Upper lobe of left lung (tissue), 6 donors: ENCODE measurements at regions not wholly inside any gene's neighbourhood (a gene's known extent, or its start where the extent isn't known, plus 50 kb on each side); places are given as distances from the start of the nearest gene placed in this dataset.

Experiments
- ATAC-seq, 2 donors: fragments of 200-7000 bp; cut with Tn5 transposase; one replicate each; pipeline ENCODE4 v1.9.1; 2022; ENCODE audit warnings: mild to moderate bottlenecking in 2 of 2, moderate library complexity in 2 of 2; ENCODE audit not compliant: low FRiP score in 2 of 2
- DNase-seq, 2 donors: peaks; one replicate each; pipeline ENCODE4 v3.0.0-alpha.2; 2019 to 2020
- H3K27ac ChIP-seq, 4 donors: fragments of 200-600 bp; sonication (generic); one replicate each; pipeline ENCODE4 v1.5.1; 2016 to 2019
- H3K27me3 ChIP-seq, 4 donors: fragments of 200-600 bp; sonication (generic); one replicate each; pipeline ENCODE4 v1.5.1; 2017 to 2019
- H3K36me3 ChIP-seq, 4 donors: fragments of 200-600 bp; sonication (generic); one replicate each; pipeline ENCODE4 v1.5.1; 2016 to 2019
- H3K4me1 ChIP-seq, 4 donors: fragments of 200-600 bp; sonication (generic); one replicate each; pipeline ENCODE4 v1.5.1; 2018 to 2019
- H3K4me3 ChIP-seq, 4 donors: fragments of 200-600 bp; sonication (generic); one replicate each; pipeline ENCODE4 v1.5.1; 2017 to 2019; ENCODE audit warnings: mild to moderate bottlenecking in 2 of 4, moderate library complexity in 1 of 4
- H3K9me3 ChIP-seq, 4 donors: fragments of 200-600 bp; sonication (generic); one replicate each; pipeline ENCODE4 v1.5.1; 2018 to 2019
- CTCF ChIP-seq, 6 experiments: fragments of 450-650 bp in 4 of 6; fragments of 200-600 bp in 2 of 6; sonication (generic) in 2 of 6; IDR thresholded peaks; one replicate each; pipeline ENCODE4 v1.5.1; 2016 to 2019; ENCODE audit warnings: antibody characterized with exemption in 6 of 6
- EP300 ChIP-seq, 4 donors: sonication (generic); formaldehyde crosslinking; IDR thresholded peaks; one replicate each; pipeline ENCODE4 v1.5.1; 2017; ENCODE audit warnings: antibody characterized with exemption in 4 of 4, control low read depth in 2 of 4
- POLR2A ChIP-seq, 4 donors: fragments of 450-650 bp; IDR thresholded peaks; one replicate each; pipeline ENCODE4 v1.5.1; 2016 to 2017; ENCODE audit warnings: antibody characterized with exemption in 4 of 4, mild to moderate bottlenecking in 2 of 4
- POLR2AphosphoS5 ChIP-seq, 2 donors: sonication (generic); formaldehyde crosslinking; IDR thresholded peaks; one replicate each; pipeline ENCODE4 v1.5.1; 2017; ENCODE audit warnings: antibody characterized with exemption in 2 of 2
- WGBS, 2 donors: methylation state at CpG; one replicate each; pipeline ENCODE4 v1.1.5; 2017 to 2018; 5-methylcytosine and 5-hydroxymethylcytosine counted together
- donor health status: DM: no; HTN: no; CAD: no; lungs with moderate emphysema.
- donor health status: DM: no; HTN: yes; CAD: no; lungs with severe emphysema.

- TF ChIP-seq POLR2A (IDR thresholded peaks at IDR 0.05) (no peak), CTCF (IDR thresholded peaks at IDR 0.05) (no peak), POLR2AphosphoS5 (IDR thresholded peaks at IDR 0.05) (no peak), EP300 (IDR thresholded peaks at IDR 0.05) (no peak)
- DNase-seq (no peak), ATAC-seq (no peak)
These were observed 162.7 kb upstream of the MRPS30 start for GRCh38 chr5:44646016-44646415.

GRCh38 chr5:44645502-44645901 lies 163.2 kb upstream of the MRPS30 start:
- no peak for TF ChIP-seq CTCF (IDR thresholded peaks at IDR 0.05)
- TF ChIP-seq POLR2AphosphoS5 (IDR thresholded peaks at IDR 0.05) = no peak
- no peak for TF ChIP-seq POLR2A (IDR thresholded peaks at IDR 0.05)
- TF ChIP-seq EP300 (IDR thresholded peaks at IDR 0.05) = no peak
- H3K9me3 ChIP-seq = no peaks in the 10 kb centered on the region
- no peaks in the 10 kb centered on the region for H3K27me3 ChIP-seq
- DNase-seq (no peak), ATAC-seq (no peak)
- no peaks in the 10 kb centered on the region for H3K36me3 ChIP-seq
- WGBS, 2 donors = 63 to 70% methylated on average over 2 of the region's 2 CpGs
- no peak overlapping the region for H3K4me3 ChIP-seq
- no peaks in the 10 kb centered on the region for H3K4me1 ChIP-seq
- H3K27ac ChIP-seq = no peak overlapping the region

More at GRCh38 chr5:44646016-44646415, 162.7 kb upstream of the MRPS30 start:
- Histone ChIP-seq H3K27me3 (no peaks in the 10 kb centered on the region), H3K4me1 (no peaks in the 10 kb centered on the region), H3K9me3 (no peaks in the 10 kb centered on the region), H3K36me3 (no peaks in the 10 kb centered on the region), H3K4me3 (no peak overlapping the region), H3K27ac (no peak overlapping the region)
- WGBS, 2 donors = 38 to 44% methylated on average over 4 of the region's 4 CpGs

GRCh38 chr5:44644628-44645027 lies 164.1 kb upstream of the MRPS30 start:
- WGBS, 2 donors = 72 to 79% methylated on average over 3 of the region's 3 CpGs
- Histone ChIP-seq H3K36me3 (no peaks in the 10 kb centered on the region), H3K4me3 (no peak overlapping the region), H3K27ac (no peak overlapping the region), H3K4me1 (no peaks in the 10 kb centered on the region), H3K9me3 (no peaks in the 10 kb centered on the region), H3K27me3 (no peaks in the 10 kb centered on the region)
- no peak for DNase-seq
- TF ChIP-seq POLR2A (IDR thresholded peaks at IDR 0.05) = no peak
- TF ChIP-seq POLR2AphosphoS5 (IDR thresholded peaks at IDR 0.05) = no peak
- no peak for TF ChIP-seq CTCF (IDR thresholded peaks at IDR 0.05)
- no peak for TF ChIP-seq EP300 (IDR thresholded peaks at IDR 0.05)
- ATAC-seq = no peak

GRCh38 chr5:44641820-44642219 lies 166.9 kb upstream of the MRPS30 start:
- no peaks in the 10 kb centered on the region for H3K9me3 ChIP-seq
- H3K27me3 ChIP-seq = no peaks in the 10 kb centered on the region
- TF ChIP-seq EP300 (IDR thresholded peaks at IDR 0.05) (no peak), POLR2A (IDR thresholded peaks at IDR 0.05) (no peak), CTCF (IDR thresholded peaks at IDR 0.05) (no peak), POLR2AphosphoS5 (IDR thresholded peaks at IDR 0.05) (no peak)
- DNase-seq (no peak), ATAC-seq (no peak)
- no peak overlapping the region for H3K27ac ChIP-seq
- no peak overlapping the region for H3K4me3 ChIP-seq
- WGBS, 2 donors = 86 to 100% methylated on average over 1 to 2 of the region's 2 CpGs
- H3K4me1 ChIP-seq = no peaks in the 10 kb centered on the region
- H3K36me3 ChIP-seq = no peaks in the 10 kb centered on the region

- TF ChIP-seq EP300 (IDR thresholded peaks at IDR 0.05) = no peak
- TF ChIP-seq CTCF (IDR thresholded peaks at IDR 0.05) = no peak
- TF ChIP-seq POLR2AphosphoS5 (IDR thresholded peaks at IDR 0.05) = no peak
- ATAC-seq = peak in 1 of 2 donors; percentile 37
These were observed 167.7 kb upstream of the MRPS30 start for GRCh38 chr5:44640945-44641456.

More at GRCh38 chr5:44640945-44641456, 167.7 kb upstream of the MRPS30 start:
- no peaks in the 10 kb centered on the region for H3K36me3 ChIP-seq
- no peaks in the 10 kb centered on the region for H3K27me3 ChIP-seq
- WGBS, 2 donors = 91 to 100% methylated on average over 4 to 5 of the region's 5 CpGs
- H3K4me1 ChIP-seq = no peaks in the 10 kb centered on the region
- no peaks in the 10 kb centered on the region for H3K9me3 ChIP-seq
- no peak overlapping the region for H3K4me3 ChIP-seq
- no peak overlapping the region for H3K27ac ChIP-seq
- peak in 1 of 2 donors; percentile 22 for DNase-seq
